ENCODE measurements at regions not wholly inside any gene's neighbourhood (a gene's known extent, or its start where the extent isn't known, plus 50 kb on each side); places are given as distances from the start of the nearest gene placed in this dataset.

GRCh38 chr22:27220339-27220738 is 563.0 kb downstream of the MIAT start:
- no peaks in the 10 kb centered on the region for H3K9me3 ChIP-seq (ENCODE audit: insufficient read depth, low read length)
- H4K20me1 ChIP-seq (ENCODE audit: insufficient read depth, low read length) = no peaks in the 10 kb centered on the region
- no peak overlapping the region for H3K4me2 ChIP-seq (ENCODE audit: low read length)
- no peak overlapping the region for H3K9ac ChIP-seq (ENCODE audit: low read length)
- no peaks in the 10 kb centered on the region for H3K4me1 ChIP-seq (ENCODE audit: low read length)
- no peaks in the 10 kb centered on the region for H3K36me3 ChIP-seq (replicated peaks; ENCODE audit: low read depth, low read length)
- no peak overlapping the region for H2AFZ ChIP-seq (ENCODE audit: low read depth, low read length)
- H3K4me3 ChIP-seq (ENCODE audit: low read length) = no peak overlapping the region
- no peaks in the 10 kb centered on the region for H3K79me2 ChIP-seq (ENCODE audit: low read length)
- TF ChIP-seq CTCF (IDR thresholded peaks at IDR 0.05; ENCODE audit: low read depth, low read length) = no peak
- no peak for TF ChIP-seq EZH2phosphoT487 (IDR thresholded peaks at IDR 0.05; ENCODE audit: low read depth)
- H3K27ac ChIP-seq (ENCODE audit: low read length) = no peak overlapping the region
- peaks cover 6% of the 10 kb centered on the region; the same call in 1 of the 2 replicates for H3K27me3 ChIP-seq (ENCODE audit: low read depth, low read length)

- peaks cover 6% of the 10 kb centered on the region; the same call in 1 of the 2 replicates for H3K27me3 ChIP-seq (ENCODE audit: low read depth, low read length)
Measured at GRCh38 chr22:27222178-27222577, 564.8 kb downstream of the MIAT start.

GRCh38 chr22:27223317-27224177 is 566.2 kb downstream of the MIAT start:
- Histone ChIP-seq H3K27ac (ENCODE audit: low read length) (no peak overlapping the region), H3K79me2 (ENCODE audit: low read length) (no peaks in the 10 kb centered on the region), H3K4me3 (ENCODE audit: low read length) (no peak overlapping the region), H4K20me1 (ENCODE audit: insufficient read depth, low read length) (no peaks in the 10 kb centered on the region), H3K9me3 (ENCODE audit: insufficient read depth, low read length) (no peaks in the 10 kb centered on the region), H2AFZ (ENCODE audit: low read depth, low read length) (no peak overlapping the region), H3K27me3 (ENCODE audit: low read depth, low read length) (peaks cover 6% of the 10 kb centered on the region; the same call in 1 of the 2 replicates), H3K4me2 (ENCODE audit: low read length) (no peak overlapping the region), H3K9ac (ENCODE audit: low read length) (no peak overlapping the region), H3K36me3 (replicated peaks; ENCODE audit: low read depth, low read length) (no peaks in the 10 kb centered on the region), H3K4me1 (ENCODE audit: low read length) (no peaks in the 10 kb centered on the region)
- TF ChIP-seq CTCF (IDR thresholded peaks at IDR 0.05; ENCODE audit: low read depth, low read length) = no peak
- TF ChIP-seq EZH2phosphoT487 (IDR thresholded peaks at IDR 0.05; ENCODE audit: low read depth) = no peak

More at GRCh38 chr22:27222178-27222577, 564.8 kb downstream of the MIAT start:
- Histone ChIP-seq H3K36me3 (replicated peaks; ENCODE audit: low read depth, low read length) (no peaks in the 10 kb centered on the region), H2AFZ (ENCODE audit: low read depth, low read length) (no peak overlapping the region), H4K20me1 (ENCODE audit: insufficient read depth, low read length) (no peaks in the 10 kb centered on the region), H3K4me1 (ENCODE audit: low read length) (no peaks in the 10 kb centered on the region), H3K79me2 (ENCODE audit: low read length) (no peaks in the 10 kb centered on the region), H3K4me2 (ENCODE audit: low read length) (no peak overlapping the region), H3K9ac (ENCODE audit: low read length) (no peak overlapping the region), H3K4me3 (ENCODE audit: low read length) (no peak overlapping the region), H3K9me3 (ENCODE audit: insufficient read depth, low read length) (no peaks in the 10 kb centered on the region), H3K27ac (ENCODE audit: low read length) (no peak overlapping the region)
- TF ChIP-seq CTCF (IDR thresholded peaks at IDR 0.05; ENCODE audit: low read depth, low read length) (no peak), EZH2phosphoT487 (IDR thresholded peaks at IDR 0.05; ENCODE audit: low read depth) (no peak)

- Histone ChIP-seq H4K20me1 (ENCODE audit: insufficient read depth, low read length) (no peaks in the 10 kb centered on the region), H3K4me3 (ENCODE audit: low read length) (no peak overlapping the region), H3K27ac (ENCODE audit: low read length) (no peak overlapping the region), H3K4me2 (ENCODE audit: low read length) (no peak overlapping the region), H3K9ac (ENCODE audit: low read length) (no peak overlapping the region), H3K27me3 (ENCODE audit: low read depth, low read length) (peaks cover 6% of the 10 kb centered on the region; the same call in 1 of the 2 replicates), H3K36me3 (replicated peaks; ENCODE audit: low read depth, low read length) (no peaks in the 10 kb centered on the region), H2AFZ (ENCODE audit: low read depth, low read length) (no peak overlapping the region), H3K79me2 (ENCODE audit: low read length) (no peaks in the 10 kb centered on the region), H3K9me3 (ENCODE audit: insufficient read depth, low read length) (no peaks in the 10 kb centered on the region), H3K4me1 (ENCODE audit: low read length) (no peaks in the 10 kb centered on the region)
- TF ChIP-seq CTCF (IDR thresholded peaks at IDR 0.05; ENCODE audit: low read depth, low read length) = no peak
- no peak for TF ChIP-seq EZH2phosphoT487 (IDR thresholded peaks at IDR 0.05; ENCODE audit: low read depth)
Measured at GRCh38 chr22:27224485-27225374, 567.3 kb downstream of the MIAT start.
